ENCODE measurements at regions not wholly inside any gene's neighbourhood (a gene's known extent, or its start where the extent isn't known, plus 50 kb on each side); places are given as distances from the start of the nearest gene placed in this dataset.
"Not testable (repeated sequence)": the region's sequence is repeated elsewhere in the genome, so short reads cannot be mapped to it uniquely, and the experiment has no call there.

DNA sequence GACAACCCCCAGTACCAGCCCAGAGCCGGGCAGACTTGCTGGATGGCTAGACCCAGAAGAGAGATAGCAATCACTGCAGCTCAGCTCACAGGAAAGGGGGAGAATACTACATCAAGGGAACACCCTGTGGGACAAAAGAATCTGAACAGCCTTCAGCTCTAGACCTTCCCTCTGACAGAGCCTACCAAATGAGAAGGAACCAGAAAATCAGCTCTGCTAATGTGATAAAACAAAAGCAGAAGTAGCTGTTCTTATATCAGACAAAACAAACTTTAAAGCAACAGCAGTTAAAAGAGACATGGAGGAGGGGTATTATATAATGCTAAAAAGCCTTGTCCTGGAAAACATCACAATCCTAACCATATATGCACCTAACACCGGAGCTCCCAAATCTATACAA lies 283.3 kb downstream of the KLF13 start:
- POLR2A ChIA-PET: no interaction called here
- Mint-ChIP-seq H3K4me3 (no peak overlapping the region), H3K36me3 (no peaks in the 10 kb centered on the region), H3K9me3 (no peaks in the 10 kb centered on the region), H3K4me1 (no peaks in the 10 kb centered on the region), H3K27ac (no peak overlapping the region), H3K27me3 (peaks cover 24% of the 10 kb centered on the region)
- no peak for ATAC-seq (ENCODE audit: low read depth)
- no peak for DNase-seq

GRCh38 chr15:31615643-31616415 lies 289.2 kb downstream of the KLF13 start:
- DNase-seq (no peak), ATAC-seq (ENCODE audit: low read depth) (no peak)
- Mint-ChIP-seq H3K36me3 (no peaks in the 10 kb centered on the region), H3K27ac (no peak overlapping the region), H3K4me3 (no peak overlapping the region), H3K27me3 (peaks cover 21% of the 10 kb centered on the region), H3K4me1 (no peaks in the 10 kb centered on the region), H3K9me3 (no peaks in the 10 kb centered on the region)
- POLR2A ChIA-PET: no interaction called here

GRCh38 chr15:31623297-31623696 lies 296.7 kb downstream of the KLF13 start:
- H3K4me1 Mint-ChIP-seq; H3K27ac Mint-ChIP-seq; H3K9me3 Mint-ChIP-seq; ATAC-seq (ENCODE audit: low read depth); H3K4me3 Mint-ChIP-seq; DNase-seq; H3K27me3 Mint-ChIP-seq; POLR2A ChIA-PET; H3K36me3 Mint-ChIP-seq: not testable (repeated sequence)

- H3K9me3 Mint-ChIP-seq; H3K4me3 Mint-ChIP-seq; DNase-seq; H3K36me3 Mint-ChIP-seq; H3K4me1 Mint-ChIP-seq; ATAC-seq (ENCODE audit: low read depth); H3K27ac Mint-ChIP-seq; H3K27me3 Mint-ChIP-seq; POLR2A ChIA-PET: not testable (repeated sequence)
Measured at GRCh38 chr15:31624115-31624514, 297.5 kb downstream of the KLF13 start.

DNA sequence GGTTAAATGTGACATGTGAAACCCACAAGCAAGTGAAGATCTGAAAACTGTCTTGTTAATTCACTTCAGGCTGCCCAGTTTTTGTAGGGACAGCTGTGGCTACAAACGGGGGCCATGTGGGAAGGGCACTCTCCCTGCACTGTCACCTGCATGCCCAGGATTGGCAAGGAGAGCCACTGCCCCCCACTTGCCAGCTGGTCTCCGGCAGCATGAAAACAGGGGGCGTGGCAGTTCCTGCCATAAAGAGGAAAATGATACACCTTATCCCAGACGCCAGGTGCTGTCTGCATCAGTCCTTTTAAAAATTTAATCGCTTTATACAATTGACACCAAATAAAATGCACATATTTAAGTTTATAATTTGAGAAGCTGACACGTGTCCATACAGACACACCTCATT lies 309.1 kb downstream of the KLF13 start:
- H3K27ac Mint-ChIP-seq; ATAC-seq (ENCODE audit: low read depth); H3K36me3 Mint-ChIP-seq; H3K4me1 Mint-ChIP-seq; POLR2A ChIA-PET; H3K27me3 Mint-ChIP-seq; H3K9me3 Mint-ChIP-seq; DNase-seq; H3K4me3 Mint-ChIP-seq: not testable (repeated sequence)

DNA sequence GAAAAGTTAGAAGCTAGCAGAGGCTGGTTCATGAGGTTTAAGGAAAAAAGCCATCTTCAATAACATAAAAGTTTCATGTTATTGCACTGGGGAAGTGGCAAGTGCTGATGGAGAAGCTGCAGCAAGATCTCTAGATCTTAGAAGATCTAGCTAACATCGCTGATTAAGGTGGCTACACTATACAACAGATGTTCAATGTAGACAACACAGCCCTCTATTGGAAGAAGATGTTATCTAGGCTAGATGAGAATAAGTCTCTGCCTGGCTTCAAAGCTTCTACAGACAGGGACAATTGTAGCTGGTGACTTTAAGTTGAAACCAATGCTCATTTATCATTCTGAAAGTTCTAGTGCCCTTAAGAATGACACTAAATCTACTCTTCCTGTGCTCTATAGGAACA lies 310.3 kb downstream of the KLF13 start:
- POLR2A ChIA-PET; H3K9me3 Mint-ChIP-seq; H3K4me1 Mint-ChIP-seq; H3K27ac Mint-ChIP-seq; DNase-seq; ATAC-seq (ENCODE audit: low read depth); H3K36me3 Mint-ChIP-seq: not testable (repeated sequence)
- Mint-ChIP-seq H3K27me3 (peaks cover 10% of the 10 kb centered on the region), H3K4me3 (peak overlapping the region; percentile 17)

- H3K4me1 Mint-ChIP-seq; POLR2A ChIA-PET; ATAC-seq (ENCODE audit: low read depth); H3K4me3 Mint-ChIP-seq; DNase-seq; H3K9me3 Mint-ChIP-seq; H3K27ac Mint-ChIP-seq; H3K36me3 Mint-ChIP-seq: not testable (repeated sequence)
- peaks cover 20% of the 10 kb centered on the region for H3K27me3 Mint-ChIP-seq
Measured at GRCh38 chr15:31643955-31644354, 317.3 kb downstream of the KLF13 start.

DNA sequence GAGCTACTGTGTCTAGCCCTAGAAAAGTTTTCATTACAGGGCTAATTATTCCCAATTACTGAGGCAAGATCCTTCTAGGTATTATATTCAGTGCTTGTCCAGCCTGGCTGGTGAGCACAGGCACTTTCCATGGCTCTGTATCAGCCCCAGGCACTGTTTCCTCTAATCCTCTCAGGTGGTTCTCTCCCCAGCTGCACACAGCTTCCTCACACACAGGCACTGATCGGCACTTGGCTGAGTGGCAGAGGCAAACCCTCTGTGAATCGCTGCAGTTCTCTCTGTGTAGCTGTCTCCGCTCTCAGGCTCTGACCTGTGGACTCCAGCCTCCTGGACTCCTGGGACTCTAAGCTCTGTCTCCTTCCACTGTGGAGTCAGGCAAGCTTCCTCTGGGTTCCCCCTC lies 318.1 kb downstream of the KLF13 start:
- H3K4me1 Mint-ChIP-seq; H3K4me3 Mint-ChIP-seq; DNase-seq; ATAC-seq (ENCODE audit: low read depth); H3K27ac Mint-ChIP-seq; H3K9me3 Mint-ChIP-seq; POLR2A ChIA-PET; H3K36me3 Mint-ChIP-seq: not testable (repeated sequence)
- peaks cover 19% of the 10 kb centered on the region for H3K27me3 Mint-ChIP-seq

- POLR2A ChIA-PET; H3K4me1 Mint-ChIP-seq; H3K27ac Mint-ChIP-seq; H3K36me3 Mint-ChIP-seq; ATAC-seq (ENCODE audit: low read depth); H3K9me3 Mint-ChIP-seq; H3K4me3 Mint-ChIP-seq; DNase-seq: not testable (repeated sequence)
- peaks cover 11% of the 10 kb centered on the region for H3K27me3 Mint-ChIP-seq
Measured at GRCh38 chr15:31647337-31647826, 320.7 kb downstream of the KLF13 start.

- POLR2A ChIA-PET; H3K4me1 Mint-ChIP-seq; H3K4me3 Mint-ChIP-seq; H3K27me3 Mint-ChIP-seq; H3K27ac Mint-ChIP-seq; H3K36me3 Mint-ChIP-seq; DNase-seq; H3K9me3 Mint-ChIP-seq; ATAC-seq (ENCODE audit: low read depth): not testable (repeated sequence)
Measured at GRCh38 chr15:31649634-31650033, 323.0 kb downstream of the KLF13 start.

DNA sequence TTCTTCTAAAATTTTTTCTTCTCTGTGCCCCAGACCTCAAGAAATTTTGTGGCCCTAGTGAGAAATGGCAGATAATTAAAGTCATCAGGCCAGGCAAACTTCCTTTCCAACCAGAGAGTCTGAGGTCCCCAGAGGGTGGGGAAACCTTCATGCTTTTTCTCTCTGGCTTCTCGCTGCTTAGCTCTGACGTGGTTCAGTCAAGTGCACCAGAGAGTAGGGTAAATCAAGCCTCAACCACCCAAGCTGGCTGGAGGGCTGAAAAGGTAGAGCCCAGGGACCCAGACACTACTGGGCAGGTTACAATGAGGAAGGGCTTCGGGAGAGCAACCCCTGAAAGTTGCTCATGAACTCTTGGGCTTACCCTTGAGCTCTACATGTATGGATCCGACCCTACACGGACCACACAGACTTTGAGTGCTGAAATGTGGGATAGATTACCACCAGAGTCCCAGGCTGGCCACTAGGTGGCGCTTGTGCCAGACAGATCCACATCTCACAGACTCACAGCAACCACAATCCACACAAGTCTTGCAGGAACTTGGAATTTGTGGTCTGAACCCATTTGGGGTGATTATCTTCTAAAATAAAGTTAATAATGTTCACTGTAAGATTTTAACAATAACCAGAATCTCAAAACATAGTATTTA lies 323.5 kb downstream of the KLF13 start:
- peak; percentile 51 for DNase-seq
- H3K36me3 Mint-ChIP-seq; H3K27ac Mint-ChIP-seq; POLR2A ChIA-PET; H3K4me1 Mint-ChIP-seq; H3K4me3 Mint-ChIP-seq; H3K9me3 Mint-ChIP-seq; ATAC-seq (ENCODE audit: low read depth); H3K27me3 Mint-ChIP-seq: not testable (repeated sequence)

DNA sequence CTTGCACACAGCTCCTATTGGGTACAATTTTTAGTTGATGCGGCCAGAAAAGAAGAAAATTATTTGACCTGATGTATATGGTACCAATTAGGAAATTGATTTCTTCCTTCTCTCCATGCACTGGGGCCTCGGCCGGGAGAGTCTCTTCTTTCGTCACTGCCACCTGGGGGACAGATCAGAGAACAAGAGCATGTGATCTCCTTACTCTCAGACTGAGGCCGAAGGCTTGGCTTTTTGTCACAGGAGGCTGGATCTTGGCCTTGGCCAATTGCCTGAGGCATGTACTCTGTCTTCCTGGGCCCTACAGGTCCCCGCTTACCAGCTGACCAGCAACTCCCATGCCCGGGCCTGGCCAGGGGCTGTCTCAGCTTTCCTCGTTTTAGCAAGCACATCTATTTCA lies 330.3 kb downstream of the KLF13 start:
- DNase-seq; H3K4me1 Mint-ChIP-seq; POLR2A ChIA-PET; H3K36me3 Mint-ChIP-seq; H3K27ac Mint-ChIP-seq; H3K4me3 Mint-ChIP-seq; H3K9me3 Mint-ChIP-seq; H3K27me3 Mint-ChIP-seq; ATAC-seq (ENCODE audit: low read depth): not testable (repeated sequence)

DNA sequence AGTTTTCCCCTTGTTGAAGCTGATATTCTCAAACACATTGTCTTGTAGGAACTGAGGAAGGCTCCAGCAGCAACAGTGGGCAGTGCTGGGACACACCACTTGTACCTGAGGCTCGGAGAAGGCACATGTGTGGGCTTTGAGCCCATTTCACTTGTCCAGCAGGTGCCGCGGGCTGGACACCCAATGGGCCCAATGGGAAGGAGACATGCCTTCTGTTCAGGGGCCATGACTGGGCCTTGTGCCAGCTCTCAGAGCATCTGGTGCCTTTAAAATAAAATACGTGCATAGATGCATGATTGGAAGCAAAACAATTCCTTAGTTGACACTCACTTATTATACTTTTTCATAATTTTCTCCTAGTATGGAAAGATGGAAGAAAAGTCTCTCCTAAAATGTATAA lies 334.2 kb downstream of the KLF13 start:
- no peaks in the 10 kb centered on the region for H3K4me1 Mint-ChIP-seq
- POLR2A ChIA-PET: no interaction called here
- H3K27me3 Mint-ChIP-seq: peaks cover 5% of the 10 kb centered on the region
- DNase-seq (no peak), ATAC-seq (ENCODE audit: low read depth) (no peak)
- no peak overlapping the region for H3K4me3 Mint-ChIP-seq
- H3K36me3 Mint-ChIP-seq: no peaks in the 10 kb centered on the region
- H3K9me3 Mint-ChIP-seq: no peaks in the 10 kb centered on the region
- H3K27ac Mint-ChIP-seq: no peak overlapping the region

- H3K27ac Mint-ChIP-seq; ATAC-seq (ENCODE audit: low read depth); H3K36me3 Mint-ChIP-seq; H3K4me1 Mint-ChIP-seq; H3K4me3 Mint-ChIP-seq; DNase-seq; H3K9me3 Mint-ChIP-seq; POLR2A ChIA-PET: not testable (repeated sequence)
- H3K27me3 Mint-ChIP-seq: peaks cover 17% of the 10 kb centered on the region
Measured at GRCh38 chr15:31665732-31666131, 339.1 kb downstream of the KLF13 start.

Data from activated naive CD8-positive, alpha-beta T cell treated with anti-CD3 and anti-CD28 coated beads, Interleukin-2, amount 10 ng/mL, durations not matched to agents 7 days and 5 days (primary cell).